T-helper 17 cell (primary cell): ENCODE measurements at regions not wholly inside any gene's neighbourhood (a gene's known extent, or its start where the extent isn't known, plus 50 kb on each side); places are given as distances from the start of the nearest gene placed in this dataset.
"Not testable (repeated sequence)": the region's sequence is repeated elsewhere in the genome, so short reads cannot be mapped to it uniquely, and the experiment has no call there.

Experiments
- ATAC-seq: fragments of 150-1000 bp; cut with Tn5 transposase; 2 replicates; pipeline ENCODE4 v1.10.0; 2021; ENCODE audit warnings: mild to moderate bottlenecking, moderate library complexity
- DNase-seq, 3 donors: peaks; one replicate each; pipeline versions ENCODE4 v3.0.0 to v3.0.0-alpha.2; 2020 to 2021
- H3K9me3 ChIP-seq: one replicate; pipeline ENCODE4 v1.7.0; 2013; ENCODE audit warnings: low read length, mild to moderate bottlenecking; ENCODE audit not compliant: control insufficient read depth, poor library complexity, severe bottlenecking
- H3K27ac Mint-ChIP-seq: one replicate; pipeline ENCODE4 v1.8.0; 2022; ENCODE audit warnings: mild to moderate bottlenecking, moderate library complexity, mixed read lengths
- H3K27me3 Mint-ChIP-seq: one replicate; pipeline ENCODE4 v1.8.0; 2022; ENCODE audit warnings: mixed read lengths
- H3K36me3 Mint-ChIP-seq: one replicate; pipeline ENCODE4 v1.8.0; 2022; ENCODE audit warnings: low read depth, mixed read lengths
- H3K4me1 Mint-ChIP-seq: one replicate; pipeline ENCODE4 v1.8.0; 2022; ENCODE audit warnings: mild to moderate bottlenecking, mixed read lengths
- H3K4me3 Mint-ChIP-seq: one replicate; pipeline ENCODE4 v1.8.0; 2022; ENCODE audit warnings: mild to moderate bottlenecking, moderate library complexity, mixed read lengths

DNA sequence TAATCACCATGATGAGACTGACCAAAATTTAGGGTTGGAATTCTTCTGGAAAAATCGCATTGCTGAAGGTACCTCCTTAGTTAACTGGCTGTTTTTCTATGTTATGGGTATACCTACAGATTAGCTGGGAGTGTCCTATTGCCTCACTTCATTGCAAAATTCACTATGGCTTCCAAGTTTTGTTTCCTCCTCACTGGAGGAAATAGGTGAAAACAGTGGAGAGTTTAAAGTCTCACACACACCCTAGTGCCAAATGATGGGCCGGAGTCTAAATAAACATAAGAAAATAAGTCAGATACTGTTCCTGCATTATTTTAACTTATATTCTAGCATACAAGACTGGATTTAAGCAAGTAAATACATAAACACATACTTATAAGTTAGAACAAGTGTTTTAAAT is 98.2 kb downstream of the AHR start:
- DNase-seq, result no peak
- no peak overlapping the region for H3K4me3 Mint-ChIP-seq
- ATAC-seq, result no peak
- no peaks in the 10 kb centered on the region for H3K36me3 Mint-ChIP-seq
- H3K9me3 ChIP-seq, result no peaks in the 10 kb centered on the region
- H3K27ac Mint-ChIP-seq, result no peak overlapping the region
- peaks cover 13% of the 10 kb centered on the region for H3K4me1 Mint-ChIP-seq
- peaks cover 5% of the 10 kb centered on the region for H3K27me3 Mint-ChIP-seq

DNA sequence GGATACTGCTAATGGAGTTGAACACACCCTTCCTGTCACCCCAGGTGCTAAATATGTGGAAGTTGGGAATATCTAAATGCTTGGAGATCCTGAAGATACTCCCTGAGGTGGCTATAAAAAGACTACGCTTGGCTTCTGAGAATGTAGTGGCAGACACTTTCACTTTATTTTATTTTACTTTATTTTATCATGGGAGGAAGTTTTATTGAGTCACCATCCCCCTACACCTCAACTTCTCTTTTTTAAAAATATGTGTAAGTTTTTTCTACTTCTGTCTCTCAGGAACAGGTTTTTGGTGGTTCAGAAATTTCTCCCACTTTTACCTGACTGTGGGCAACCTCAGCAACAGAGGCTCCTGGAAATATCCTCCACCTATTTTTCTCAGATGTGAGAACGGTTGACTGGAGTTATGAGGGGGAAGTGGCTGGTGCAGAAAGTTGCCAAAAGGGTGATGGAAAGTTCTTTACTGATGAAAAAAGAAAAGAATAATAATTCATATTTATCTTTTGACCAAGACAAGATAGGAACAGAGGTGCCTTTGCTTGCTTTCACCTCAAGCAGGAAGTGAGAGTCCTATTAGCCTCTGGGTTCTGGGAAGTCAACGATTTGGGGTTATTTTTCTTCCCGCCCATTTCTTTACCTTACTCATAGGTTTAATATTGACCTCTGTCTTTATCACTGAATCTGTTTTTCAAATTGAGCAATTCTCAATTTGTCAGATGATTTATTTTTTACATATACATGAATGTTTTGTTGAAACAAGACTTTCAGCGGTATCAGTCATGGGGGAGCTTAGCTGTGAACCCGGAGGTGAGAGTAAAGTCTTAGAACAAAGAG is 103.6 kb downstream of the AHR start:
- Mint-ChIP-seq H3K36me3 (peaks cover 10% of the 10 kb centered on the region), H3K4me1 (peaks cover 22% of the 10 kb centered on the region), H3K27me3 (peaks cover 26% of the 10 kb centered on the region), H3K4me3 (peak overlapping the region; percentile 86), H3K27ac (peak overlapping the region; percentile 81)
- H3K9me3 ChIP-seq, result no peaks in the 10 kb centered on the region
- DNase-seq (no peak), ATAC-seq (peak; percentile 52)

- ATAC-seq (peak; percentile 54), DNase-seq (no peak)
- peaks cover 26% of the 10 kb centered on the region for H3K27me3 Mint-ChIP-seq
- H3K4me3 Mint-ChIP-seq, result peak overlapping the region; percentile 86
- H3K36me3 Mint-ChIP-seq, result peaks cover 10% of the 10 kb centered on the region
- peaks cover 22% of the 10 kb centered on the region for H3K4me1 Mint-ChIP-seq
- no peaks in the 10 kb centered on the region for H3K9me3 ChIP-seq
- H3K27ac Mint-ChIP-seq, result peak overlapping the region; percentile 81
These were observed 104.3 kb downstream of the AHR start for GRCh38 chr7:17402628-17403278.

- no peak overlapping the region for H3K4me3 Mint-ChIP-seq
- H3K9me3 ChIP-seq, result no peaks in the 10 kb centered on the region
- ATAC-seq (no peak), DNase-seq (no peak)
- H3K27ac Mint-ChIP-seq, result no peak overlapping the region
- peaks cover 26% of the 10 kb centered on the region for H3K27me3 Mint-ChIP-seq
- peaks cover 22% of the 10 kb centered on the region for H3K4me1 Mint-ChIP-seq
- H3K36me3 Mint-ChIP-seq, result peaks cover 10% of the 10 kb centered on the region
These were observed 105.6 kb downstream of the AHR start for GRCh38 chr7:17404006-17404405.

DNA sequence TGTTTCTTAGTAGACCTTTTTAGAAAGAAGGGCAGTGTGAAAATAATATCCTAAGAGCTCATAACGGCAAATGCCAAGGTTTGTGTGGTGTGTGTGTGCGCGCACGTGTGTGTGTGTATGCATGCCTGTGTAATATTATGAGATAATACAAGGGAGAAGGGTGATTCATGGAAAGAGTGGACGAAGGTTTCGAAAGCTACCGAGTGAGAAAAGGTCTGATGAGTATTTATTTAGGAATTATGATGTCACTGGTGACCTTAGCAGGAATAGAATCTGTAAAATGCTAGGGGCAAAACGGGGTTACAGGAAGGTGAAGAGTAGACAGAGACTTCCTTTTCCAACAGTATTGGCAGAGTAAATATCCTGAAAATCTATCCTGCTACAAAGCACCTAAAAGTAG is 107.3 kb downstream of the AHR start:
- no peaks in the 10 kb centered on the region for H3K9me3 ChIP-seq
- Mint-ChIP-seq H3K36me3 (peaks cover 10% of the 10 kb centered on the region), H3K4me3 (no peak overlapping the region), H3K4me1 (peaks cover 17% of the 10 kb centered on the region), H3K27ac (no peak overlapping the region), H3K27me3 (peaks cover 21% of the 10 kb centered on the region)
- ATAC-seq (no peak), DNase-seq (no peak)

DNA sequence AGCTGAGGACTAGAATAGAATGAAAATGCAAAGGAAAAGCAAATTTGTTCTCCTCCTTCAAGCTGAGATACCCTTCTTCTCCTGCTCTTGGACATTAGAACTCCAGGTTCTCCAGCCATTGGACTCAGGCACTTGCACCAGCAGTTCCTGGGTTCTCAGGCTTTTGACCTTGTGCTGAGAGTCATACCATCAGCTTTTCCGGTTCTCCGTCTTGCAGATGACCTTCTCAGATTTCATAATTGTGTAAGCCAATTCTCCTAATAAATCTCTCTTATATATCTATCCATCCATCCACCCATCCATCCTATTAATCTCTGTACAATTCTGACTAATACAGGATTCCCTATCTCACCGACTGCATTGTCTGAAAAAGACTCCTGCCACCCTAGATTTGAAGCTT is 108.3 kb downstream of the AHR start:
- peaks cover 9% of the 10 kb centered on the region for H3K4me1 Mint-ChIP-seq
- no peak for DNase-seq

DNA sequence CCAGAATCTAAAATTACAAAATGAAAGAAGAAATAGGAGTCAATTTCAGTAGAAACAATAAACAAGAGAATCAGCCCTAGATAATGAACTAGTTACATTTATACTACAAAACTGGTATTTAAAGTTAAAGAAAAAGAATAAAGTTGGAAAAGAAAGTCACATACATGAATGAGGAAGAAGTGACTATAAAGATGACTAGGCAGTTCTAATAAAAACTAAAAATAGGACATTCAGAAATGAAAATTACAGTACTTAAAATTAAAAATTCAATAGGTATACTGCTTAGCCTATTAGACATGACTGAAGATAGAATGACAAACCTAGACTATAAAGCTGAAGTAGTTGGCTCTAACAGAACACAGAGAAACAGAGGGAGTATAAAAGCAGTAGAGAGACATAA is 108.8 kb downstream of the AHR start:
- Mint-ChIP-seq H3K4me3 (no peak overlapping the region), H3K27me3 (peaks cover 21% of the 10 kb centered on the region)

More for the DNA sequence above, 108.3 kb downstream of the AHR start:
- ATAC-seq, result no peak
- H3K36me3 Mint-ChIP-seq, result peaks cover 10% of the 10 kb centered on the region
- H3K4me3 Mint-ChIP-seq, result no peak overlapping the region
- H3K9me3 ChIP-seq, result no peaks in the 10 kb centered on the region
- H3K27ac Mint-ChIP-seq, result no peak overlapping the region
- H3K27me3 Mint-ChIP-seq, result peaks cover 21% of the 10 kb centered on the region

DNA sequence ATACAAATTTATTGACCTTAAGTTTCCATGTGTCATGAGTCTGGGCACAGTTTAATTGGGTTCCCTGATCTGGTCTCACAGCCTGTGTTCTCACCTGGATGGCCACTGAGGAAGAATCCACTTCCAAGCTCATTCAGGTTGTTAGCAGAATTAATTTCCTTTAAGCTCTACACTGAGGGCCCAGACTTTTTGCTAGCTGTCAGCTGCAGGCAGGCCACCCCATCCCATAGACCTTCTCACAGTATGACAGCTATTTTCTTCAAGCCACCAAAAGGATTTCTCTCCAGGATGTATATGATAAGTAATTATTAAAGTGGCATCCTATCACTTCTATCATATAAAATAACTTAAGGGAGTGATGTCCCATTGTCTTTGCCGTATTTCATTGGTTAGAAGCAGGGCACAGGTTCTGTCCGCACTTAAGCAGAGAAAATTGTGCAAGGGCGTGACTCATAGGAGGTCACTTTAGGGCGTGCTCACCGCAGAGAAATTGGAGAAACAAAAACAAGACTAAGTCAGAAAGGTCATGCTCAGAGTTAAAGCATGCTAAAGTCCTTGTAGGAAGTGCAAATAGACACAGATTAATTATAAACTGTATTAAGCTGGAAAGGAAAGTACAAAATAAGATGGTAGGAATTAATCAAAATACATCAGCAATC is 109.9 kb downstream of the AHR start:
- DNase-seq, result no peak
- H3K4me3 Mint-ChIP-seq, result no peak overlapping the region

More for the DNA sequence above, 108.8 kb downstream of the AHR start:
- H3K27ac Mint-ChIP-seq, result no peak overlapping the region
- H3K9me3 ChIP-seq, result no peaks in the 10 kb centered on the region
- H3K36me3 Mint-ChIP-seq, result peaks cover 10% of the 10 kb centered on the region
- no peak for ATAC-seq
- DNase-seq, result no peak
- peaks cover 9% of the 10 kb centered on the region for H3K4me1 Mint-ChIP-seq

DNA sequence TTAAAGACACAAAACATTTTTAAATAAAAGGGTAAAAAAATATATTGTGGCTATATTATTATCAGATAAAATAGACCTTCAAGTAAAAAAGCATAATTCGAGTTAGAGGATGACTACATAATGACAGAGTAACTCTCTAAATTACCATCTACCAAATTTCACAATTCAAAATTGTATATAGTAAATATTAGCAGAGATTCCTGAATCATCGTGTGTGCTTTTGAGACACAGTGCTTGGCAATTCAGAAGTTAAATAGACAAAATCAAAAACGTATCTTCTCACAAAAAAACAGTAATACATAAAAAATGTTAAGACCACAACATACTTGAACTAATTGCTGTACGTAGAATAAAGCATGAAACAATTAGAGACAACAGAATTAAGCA is 110.4 kb downstream of the AHR start:
- no peaks in the 10 kb centered on the region for H3K4me1 Mint-ChIP-seq
- DNase-seq, result no peak
- no peak overlapping the region for H3K27ac Mint-ChIP-seq
- H3K9me3 ChIP-seq, result no peaks in the 10 kb centered on the region
- ATAC-seq, result no peak
- H3K36me3 Mint-ChIP-seq, result peaks cover 7% of the 10 kb centered on the region
- peaks cover 14% of the 10 kb centered on the region for H3K27me3 Mint-ChIP-seq
- no peak overlapping the region for H3K4me3 Mint-ChIP-seq

More for the DNA sequence above, 109.9 kb downstream of the AHR start:
- no peaks in the 10 kb centered on the region for H3K9me3 ChIP-seq
- H3K27me3 Mint-ChIP-seq, result peaks cover 14% of the 10 kb centered on the region
- H3K4me1 Mint-ChIP-seq, result no peaks in the 10 kb centered on the region
- H3K27ac Mint-ChIP-seq, result no peak overlapping the region
- no peak for ATAC-seq
- peaks cover 7% of the 10 kb centered on the region for H3K36me3 Mint-ChIP-seq

GRCh38 chr7:17411922-17412321 is 113.5 kb downstream of the AHR start:
- ATAC-seq, result no peak
- no peaks in the 10 kb centered on the region for H3K27me3 Mint-ChIP-seq
- no peak overlapping the region for H3K4me3 Mint-ChIP-seq
- H3K27ac Mint-ChIP-seq, result no peak overlapping the region
- no peaks in the 10 kb centered on the region for H3K36me3 Mint-ChIP-seq
- H3K4me1 Mint-ChIP-seq, result no peaks in the 10 kb centered on the region
- no peaks in the 10 kb centered on the region for H3K9me3 ChIP-seq
- no peak for DNase-seq

- no peak overlapping the region for H3K4me3 Mint-ChIP-seq
- no peaks in the 10 kb centered on the region for H3K4me1 Mint-ChIP-seq
- no peaks in the 10 kb centered on the region for H3K9me3 ChIP-seq
- H3K36me3 Mint-ChIP-seq, result no peaks in the 10 kb centered on the region
- DNase-seq (no peak), ATAC-seq (no peak)
- no peaks in the 10 kb centered on the region for H3K27me3 Mint-ChIP-seq
- no peak overlapping the region for H3K27ac Mint-ChIP-seq
These were observed 114.4 kb downstream of the AHR start for GRCh38 chr7:17412883-17413282.

DNA sequence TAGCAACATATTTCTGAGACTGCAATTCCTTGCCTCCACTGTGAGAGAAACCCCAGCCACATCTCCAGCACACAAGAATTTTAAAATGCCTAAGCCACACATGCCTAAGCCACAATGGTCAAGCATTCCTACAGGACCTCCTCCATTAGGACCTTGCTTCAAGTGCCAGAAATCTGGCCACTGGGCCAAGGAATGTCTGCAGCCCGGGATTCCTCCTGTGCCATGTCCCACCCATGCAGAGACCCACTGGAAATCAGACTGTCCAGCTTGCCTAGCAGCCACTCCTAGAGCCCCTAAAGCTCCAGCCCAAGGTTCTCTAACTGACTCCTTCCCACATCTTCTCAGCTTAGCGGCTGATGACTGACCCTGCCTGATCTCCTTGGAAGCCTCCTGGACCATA is 117.5 kb downstream of the AHR start:
- Mint-ChIP-seq H3K4me1 (no peaks in the 10 kb centered on the region), H3K4me3 (no peak overlapping the region), H3K27ac (no peak overlapping the region), H3K36me3 (no peaks in the 10 kb centered on the region), H3K27me3 (no peaks in the 10 kb centered on the region)
- ATAC-seq (no peak), DNase-seq (no peak)
- H3K9me3 ChIP-seq, result no peaks in the 10 kb centered on the region

GRCh38 chr7:17420308-17421015 is 122.0 kb downstream of the AHR start:
- H3K4me3 Mint-ChIP-seq, H3K36me3 Mint-ChIP-seq, ATAC-seq, DNase-seq, H3K9me3 ChIP-seq, H3K27ac Mint-ChIP-seq, H3K27me3 Mint-ChIP-seq, H3K4me1 Mint-ChIP-seq: not testable (repeated sequence)
